Activated CD8-positive, alpha-beta memory T cell treated with anti-CD3 and anti-CD28 coated beads, Interleukin-2, amount 10 ng/mL, durations not matched to agents 7 days and 5 days (primary cell): ENCODE measurements at regions not wholly inside any gene's neighbourhood (a gene's known extent, or its start where the extent isn't known, plus 50 kb on each side); places are given as distances from the start of the nearest gene placed in this dataset.

Experiments used
- ATAC-seq: fragments of 150-1000 bp; cut with Tn5 transposase; one replicate; pipeline ENCODE4 v1.10.0; 2021; ENCODE audit warnings: moderate library complexity
- CTCF ChIA-PET: fragments of 350-600 bp; sonication (Branson Sonifier 250); formaldehyde crosslinking; loops from one replicate; lab custom pipeline; 2021; ENCODE audit warnings: antibody characterized with exemption; lab: Charles Lee
- DNase-seq: peaks from one replicate; pipeline ENCODE4 v3.0.0-alpha.2; 2020
- H3K27ac Mint-ChIP-seq: one replicate; pipeline ENCODE4 v1.8.0; 2021; ENCODE audit warnings: mild to moderate bottlenecking, mixed read lengths
- H3K27me3 Mint-ChIP-seq: one replicate; pipeline ENCODE4 v1.8.0; 2021; ENCODE audit warnings: mixed read lengths
- H3K36me3 Mint-ChIP-seq: one replicate; pipeline ENCODE4 v1.8.0; 2021; ENCODE audit warnings: mild to moderate bottlenecking, mixed read lengths
- H3K4me1 Mint-ChIP-seq: one replicate; pipeline ENCODE4 v1.8.0; 2021; ENCODE audit warnings: mixed read lengths
- H3K4me3 Mint-ChIP-seq: one replicate; pipeline ENCODE4 v1.8.0; 2021; ENCODE audit warnings: mild to moderate bottlenecking, moderate library complexity, mixed read lengths
- H3K9me3 Mint-ChIP-seq: one replicate; pipeline ENCODE4 v1.8.0; 2022; ENCODE audit warnings: low read depth, mixed read lengths

DNA sequence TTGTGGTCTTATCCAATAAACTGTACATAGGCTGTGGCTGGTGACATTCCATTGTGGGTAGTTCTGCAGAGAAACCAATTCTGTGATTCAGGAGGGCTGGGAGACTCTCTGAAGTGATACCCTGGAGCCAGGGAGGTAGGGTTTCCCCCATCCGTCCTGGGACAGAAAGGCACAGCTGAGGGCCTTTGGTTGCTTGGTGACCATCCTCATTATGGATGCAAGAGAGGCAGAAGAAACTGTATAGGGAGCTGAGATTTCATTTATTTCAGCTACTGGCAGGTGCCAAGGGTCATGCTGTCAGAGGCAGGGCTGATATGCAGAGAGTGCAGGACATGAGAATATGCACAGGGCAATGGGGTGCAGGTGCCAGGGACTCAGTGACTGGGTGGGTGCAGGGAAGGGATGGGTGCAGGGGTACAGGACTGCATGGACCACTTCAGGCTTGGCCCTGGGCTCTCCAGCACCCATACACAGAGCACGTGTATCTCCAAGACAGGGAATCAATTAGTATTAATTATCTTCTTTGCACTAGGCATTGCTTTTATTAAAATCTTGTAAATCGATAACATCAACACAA, 236.5 kb downstream of the ICE1 start:
- no peak overlapping the region for H3K27ac Mint-ChIP-seq
- H3K4me1 Mint-ChIP-seq, result peaks cover 2% of the 10 kb centered on the region
- CTCF ChIA-PET, result no interaction called here
- peaks cover 11% of the 10 kb centered on the region for H3K27me3 Mint-ChIP-seq
- no peak for ATAC-seq
- no peaks in the 10 kb centered on the region for H3K9me3 Mint-ChIP-seq
- H3K36me3 Mint-ChIP-seq, result no peaks in the 10 kb centered on the region
- H3K4me3 Mint-ChIP-seq, result no peak overlapping the region
- DNase-seq, result no peak

DNA sequence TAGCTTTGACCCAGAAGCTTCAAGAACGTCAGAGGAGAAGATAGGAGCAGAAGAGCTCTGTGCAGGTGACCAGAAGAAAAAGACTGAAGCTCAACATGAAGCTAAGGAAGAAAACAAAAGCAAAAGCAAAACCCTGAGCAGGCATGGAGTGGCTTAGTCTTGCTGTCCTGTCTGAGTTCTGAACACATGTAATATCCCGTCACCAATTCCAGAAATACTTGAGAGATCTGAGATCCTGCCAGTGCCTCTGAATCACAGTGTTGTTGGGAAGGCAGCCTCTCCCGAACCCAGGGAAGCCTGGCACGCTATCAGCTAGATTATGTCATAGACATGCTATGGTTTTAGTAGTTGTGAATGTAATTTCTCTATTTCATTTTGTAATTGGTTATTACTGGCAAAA, 235.7 kb downstream of the ICE1 start:
- peaks cover 2% of the 10 kb centered on the region for H3K4me1 Mint-ChIP-seq
- no peaks in the 10 kb centered on the region for H3K9me3 Mint-ChIP-seq
- H3K27me3 Mint-ChIP-seq, result peaks cover 8% of the 10 kb centered on the region
- H3K36me3 Mint-ChIP-seq, result no peaks in the 10 kb centered on the region
- no peak for DNase-seq
- H3K27ac Mint-ChIP-seq, result no peak overlapping the region
- no peak for ATAC-seq
- H3K4me3 Mint-ChIP-seq, result no peak overlapping the region
- CTCF ChIA-PET, result no interaction called here

DNA sequence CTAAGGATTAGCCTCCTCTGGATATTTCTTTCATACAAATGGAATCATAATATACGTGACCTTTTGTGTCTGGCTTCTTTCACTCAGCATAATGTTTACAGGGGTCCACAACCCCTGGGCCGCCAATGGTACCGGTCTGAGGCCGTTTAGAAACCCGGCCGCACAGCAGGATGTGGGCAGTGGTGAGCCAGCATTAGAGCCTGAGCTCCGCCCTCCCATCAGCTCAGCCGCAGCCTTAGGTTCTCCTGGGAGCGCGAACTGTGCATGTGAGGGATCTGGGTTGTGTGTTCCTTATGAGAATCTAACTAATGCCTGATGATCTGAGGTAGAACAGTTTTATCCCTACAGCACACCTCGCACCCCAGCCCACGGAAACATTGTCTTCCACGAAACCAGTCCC, 229.7 kb downstream of the ICE1 start:
- CTCF ChIA-PET, result no interaction called here
- no peak overlapping the region for H3K4me3 Mint-ChIP-seq
- no peaks in the 10 kb centered on the region for H3K36me3 Mint-ChIP-seq
- H3K9me3 Mint-ChIP-seq, result peaks cover 2% of the 10 kb centered on the region
- DNase-seq (no peak), ATAC-seq (no peak)
- peaks cover 2% of the 10 kb centered on the region for H3K27me3 Mint-ChIP-seq
- no peaks in the 10 kb centered on the region for H3K4me1 Mint-ChIP-seq
- H3K27ac Mint-ChIP-seq, result no peak overlapping the region

DNA sequence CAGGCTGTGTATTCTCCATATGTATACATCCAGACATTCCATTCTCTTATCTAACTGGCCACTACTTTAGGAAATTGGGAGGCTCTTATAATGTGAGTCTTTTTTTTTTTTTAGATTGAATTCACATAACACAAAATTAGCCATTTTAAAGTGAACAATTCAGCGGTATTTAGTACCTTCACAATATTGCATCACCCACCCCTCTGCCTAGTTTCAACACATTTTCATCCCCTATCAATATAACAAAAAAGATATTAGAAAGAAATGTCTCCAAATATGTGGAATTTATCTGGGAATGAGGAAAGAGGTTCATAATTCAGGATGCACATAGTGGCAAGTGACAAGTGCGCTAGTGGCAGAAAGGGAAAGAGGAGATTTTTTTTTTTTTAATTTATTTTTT, 228.5 kb downstream of the ICE1 start:
- H3K4me1 Mint-ChIP-seq, result no peaks in the 10 kb centered on the region
- CTCF ChIA-PET, result no interaction called here
- no peak overlapping the region for H3K4me3 Mint-ChIP-seq
- peaks cover 2% of the 10 kb centered on the region for H3K27me3 Mint-ChIP-seq
- no peak overlapping the region for H3K27ac Mint-ChIP-seq
- H3K36me3 Mint-ChIP-seq, result no peaks in the 10 kb centered on the region
- peaks cover 2% of the 10 kb centered on the region for H3K9me3 Mint-ChIP-seq
- ATAC-seq (no peak), DNase-seq (no peak)

DNA sequence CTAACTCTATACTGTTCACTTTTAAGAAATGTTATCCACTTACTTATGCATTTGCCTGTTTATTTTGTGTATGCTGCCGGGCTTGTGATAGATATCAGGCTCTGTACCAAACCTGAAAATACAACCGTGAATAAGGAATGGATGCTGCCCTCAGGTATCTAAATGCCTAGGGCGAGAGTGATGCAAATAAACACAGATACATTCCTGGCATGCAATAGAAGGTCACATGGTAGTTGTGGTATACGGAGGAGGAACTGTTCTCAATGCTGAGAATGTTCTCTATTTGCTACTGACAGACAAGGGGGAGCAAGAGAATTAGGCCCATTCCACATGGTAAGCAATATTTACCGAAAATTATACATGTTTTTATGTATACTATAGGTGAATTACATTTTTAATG, 227.8 kb downstream of the ICE1 start:
- Mint-ChIP-seq H3K36me3 (no peaks in the 10 kb centered on the region), H3K27me3 (peaks cover 2% of the 10 kb centered on the region), H3K4me1 (no peaks in the 10 kb centered on the region), H3K9me3 (peaks cover 2% of the 10 kb centered on the region), H3K27ac (no peak overlapping the region), H3K4me3 (no peak overlapping the region)
- DNase-seq (no peak), ATAC-seq (no peak)
- CTCF ChIA-PET, result no interaction called here

DNA sequence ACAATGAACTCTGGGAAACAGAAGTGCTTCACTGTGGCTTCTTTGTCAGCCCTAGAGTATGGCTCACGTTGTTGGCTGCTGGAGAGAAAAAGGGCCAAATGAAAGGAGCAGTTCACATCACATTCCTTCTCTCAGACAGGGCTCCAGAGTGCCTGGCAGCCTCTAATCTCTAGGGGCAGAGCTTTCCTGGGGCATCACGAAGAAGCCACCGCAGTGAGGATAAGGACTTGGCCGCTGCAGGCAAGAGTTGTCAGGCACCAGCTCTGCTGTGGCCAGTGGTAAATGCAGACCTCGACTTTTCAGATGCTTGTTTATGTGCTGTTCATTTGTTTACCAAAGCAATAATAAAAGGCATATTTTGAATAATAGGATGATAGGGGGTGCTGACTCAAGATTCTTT, 227.2 kb downstream of the ICE1 start:
- Mint-ChIP-seq H3K4me1 (no peaks in the 10 kb centered on the region), H3K36me3 (no peaks in the 10 kb centered on the region), H3K4me3 (no peak overlapping the region), H3K27ac (no peak overlapping the region), H3K27me3 (peaks cover 2% of the 10 kb centered on the region), H3K9me3 (peaks cover 2% of the 10 kb centered on the region)
- DNase-seq (no peak), ATAC-seq (no peak)
- CTCF ChIA-PET, result no interaction called here

DNA sequence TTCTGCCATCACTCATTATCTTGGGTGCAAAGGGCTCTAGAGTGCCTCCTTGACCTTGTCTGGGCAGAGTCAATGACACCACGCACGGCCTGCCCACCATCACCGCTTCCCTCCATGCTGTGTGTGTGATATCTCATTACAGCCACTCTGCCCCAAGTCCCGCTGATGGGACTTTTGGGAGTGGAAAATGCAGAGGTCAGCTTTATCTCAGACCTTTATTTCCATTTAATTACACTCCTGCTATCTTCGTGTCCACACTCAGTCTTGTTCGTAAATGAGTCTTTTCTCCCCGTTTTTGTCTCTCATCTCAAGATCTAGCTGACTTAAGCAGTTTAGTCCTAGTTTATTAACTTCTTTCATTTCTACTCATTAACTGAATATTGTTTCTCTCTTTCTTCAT, 226.2 kb downstream of the ICE1 start:
- H3K9me3 Mint-ChIP-seq, result peaks cover 2% of the 10 kb centered on the region
- CTCF ChIA-PET, result no interaction called here
- ATAC-seq, result no peak
- H3K4me3 Mint-ChIP-seq, result no peak overlapping the region
- H3K36me3 Mint-ChIP-seq, result no peaks in the 10 kb centered on the region
- no peak for DNase-seq
- H3K27me3 Mint-ChIP-seq, result peaks cover 2% of the 10 kb centered on the region
- H3K4me1 Mint-ChIP-seq, result no peaks in the 10 kb centered on the region
- no peak overlapping the region for H3K27ac Mint-ChIP-seq

DNA sequence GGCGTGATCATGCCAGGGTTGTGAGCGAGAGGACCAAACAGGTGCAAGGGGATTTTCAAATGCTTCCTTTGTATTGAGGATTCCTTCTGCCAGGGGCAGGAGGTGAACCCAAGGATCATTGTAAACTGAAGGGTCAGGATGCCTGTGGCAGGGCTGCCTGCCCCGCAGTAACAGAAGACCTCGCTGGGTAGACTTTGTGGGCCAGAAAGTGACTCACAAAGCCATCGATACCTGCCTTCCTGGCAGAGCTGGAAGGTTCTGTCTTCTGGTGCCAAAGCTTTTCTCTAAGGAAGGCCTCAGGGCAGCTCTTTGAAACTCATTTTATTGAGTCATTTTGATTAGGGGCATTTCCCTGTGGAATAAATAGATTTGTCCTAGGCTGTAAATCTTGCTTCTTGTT, 223.4 kb downstream of the ICE1 start:
- ATAC-seq (no peak), DNase-seq (no peak)
- CTCF ChIA-PET, result no interaction called here
- Mint-ChIP-seq H3K4me3 (no peak overlapping the region), H3K36me3 (no peaks in the 10 kb centered on the region), H3K4me1 (no peaks in the 10 kb centered on the region), H3K27me3 (peaks cover 2% of the 10 kb centered on the region), H3K9me3 (no peaks in the 10 kb centered on the region), H3K27ac (no peak overlapping the region)

DNA sequence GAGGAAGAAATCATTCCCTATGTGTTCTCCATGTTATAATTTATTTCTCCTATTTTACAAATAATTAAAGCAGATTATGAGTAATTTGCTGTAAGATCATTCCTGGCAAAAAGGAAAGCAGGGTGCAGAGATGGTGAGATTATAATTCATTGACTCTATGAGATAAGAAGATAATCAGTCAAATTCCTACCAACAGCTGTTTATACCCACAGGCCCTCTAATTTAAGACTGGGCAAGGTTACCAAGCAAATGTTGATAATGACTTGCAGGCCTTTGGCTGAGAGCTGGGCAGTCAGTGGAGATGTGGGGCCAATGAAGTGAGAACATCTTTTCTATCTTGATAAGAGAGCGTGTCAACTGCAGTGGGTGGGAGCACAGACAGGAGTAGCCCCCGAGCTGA, 222.7 kb downstream of the ICE1 start:
- Mint-ChIP-seq H3K4me1 (no peaks in the 10 kb centered on the region), H3K27me3 (peaks cover under 1% of the 10 kb centered on the region), H3K36me3 (no peaks in the 10 kb centered on the region), H3K9me3 (no peaks in the 10 kb centered on the region), H3K4me3 (no peak overlapping the region), H3K27ac (no peak overlapping the region)
- no peak for ATAC-seq
- DNase-seq, result no peak
- CTCF ChIA-PET, result no interaction called here

DNA sequence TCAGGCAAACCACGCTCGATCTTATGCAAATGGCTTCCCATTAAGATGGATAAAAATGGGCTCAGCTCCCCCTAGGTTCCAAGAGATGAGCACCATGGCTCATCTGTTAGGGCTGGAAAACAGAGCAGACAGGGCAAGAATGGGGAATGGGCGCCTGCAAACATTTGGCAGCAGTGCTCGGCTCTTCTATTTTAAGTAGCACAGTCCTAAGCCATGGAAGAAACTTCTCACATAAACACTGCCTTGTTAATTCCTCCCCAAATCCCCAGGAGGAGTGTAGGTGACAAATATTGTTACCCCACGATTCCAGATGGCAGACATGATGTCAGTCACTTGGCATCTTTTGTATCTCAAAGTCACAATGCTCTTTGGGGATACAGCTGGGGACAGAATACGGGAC, 221.8 kb downstream of the ICE1 start:
- Mint-ChIP-seq H3K27me3 (no peaks in the 10 kb centered on the region), H3K9me3 (no peaks in the 10 kb centered on the region), H3K27ac (no peak overlapping the region), H3K4me3 (no peak overlapping the region), H3K4me1 (no peaks in the 10 kb centered on the region), H3K36me3 (no peaks in the 10 kb centered on the region)
- CTCF ChIA-PET, result no interaction called here
- ATAC-seq (no peak), DNase-seq (no peak)

DNA sequence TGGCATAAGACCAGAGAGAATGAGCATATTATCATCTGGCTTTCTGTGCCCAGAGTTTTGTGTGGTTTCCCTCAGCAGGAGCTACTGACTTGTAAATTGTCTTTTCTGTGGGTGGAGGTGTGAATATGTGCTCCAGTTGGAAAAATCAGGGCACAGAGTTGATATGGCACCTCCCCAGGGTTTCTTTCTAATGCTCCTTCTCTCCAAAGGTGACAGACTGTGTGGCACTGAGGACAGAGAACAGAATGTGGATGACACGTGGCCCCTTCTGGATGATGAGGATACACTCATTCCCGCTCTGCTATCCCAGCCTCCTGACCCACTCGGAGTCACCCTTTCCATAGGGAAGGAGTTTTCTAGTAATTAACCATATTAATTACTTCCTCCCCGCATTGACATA, 221.0 kb downstream of the ICE1 start:
- no peaks in the 10 kb centered on the region for H3K36me3 Mint-ChIP-seq
- no peak overlapping the region for H3K27ac Mint-ChIP-seq
- no peaks in the 10 kb centered on the region for H3K4me1 Mint-ChIP-seq

DNA sequence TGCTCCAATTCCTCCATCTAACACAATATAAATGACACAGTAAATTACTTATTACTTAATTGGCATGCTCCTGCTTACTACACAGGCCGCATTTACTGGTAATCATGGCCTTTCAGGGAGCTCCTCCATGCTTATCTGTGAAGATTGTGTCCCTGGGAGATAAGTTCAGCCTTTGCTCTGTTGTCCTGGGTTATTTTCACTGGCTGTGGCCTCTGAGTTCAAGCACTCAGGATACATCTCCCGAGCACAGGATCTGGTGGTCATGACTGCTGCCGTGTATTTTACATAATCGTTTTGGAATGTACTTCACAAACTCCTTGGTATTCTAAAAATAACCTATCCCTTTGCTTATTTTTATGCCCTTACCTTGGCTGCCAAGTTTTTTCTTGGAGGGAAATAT, 215.7 kb downstream of the ICE1 start:
- DNase-seq (no peak), ATAC-seq (no peak)
- no peaks in the 10 kb centered on the region for H3K4me1 Mint-ChIP-seq
- peaks cover 5% of the 10 kb centered on the region for H3K27me3 Mint-ChIP-seq
- CTCF ChIA-PET, result no interaction called here
- H3K9me3 Mint-ChIP-seq, result no peaks in the 10 kb centered on the region
- no peaks in the 10 kb centered on the region for H3K36me3 Mint-ChIP-seq
- no peak overlapping the region for H3K4me3 Mint-ChIP-seq
- H3K27ac Mint-ChIP-seq, result no peak overlapping the region

More for the DNA sequence above, 221.0 kb downstream of the ICE1 start:
- DNase-seq (no peak), ATAC-seq (no peak)
- H3K4me3 Mint-ChIP-seq, result no peak overlapping the region
- CTCF ChIA-PET, result no interaction called here
- H3K9me3 Mint-ChIP-seq, result no peaks in the 10 kb centered on the region
- H3K27me3 Mint-ChIP-seq, result no peaks in the 10 kb centered on the region

DNA sequence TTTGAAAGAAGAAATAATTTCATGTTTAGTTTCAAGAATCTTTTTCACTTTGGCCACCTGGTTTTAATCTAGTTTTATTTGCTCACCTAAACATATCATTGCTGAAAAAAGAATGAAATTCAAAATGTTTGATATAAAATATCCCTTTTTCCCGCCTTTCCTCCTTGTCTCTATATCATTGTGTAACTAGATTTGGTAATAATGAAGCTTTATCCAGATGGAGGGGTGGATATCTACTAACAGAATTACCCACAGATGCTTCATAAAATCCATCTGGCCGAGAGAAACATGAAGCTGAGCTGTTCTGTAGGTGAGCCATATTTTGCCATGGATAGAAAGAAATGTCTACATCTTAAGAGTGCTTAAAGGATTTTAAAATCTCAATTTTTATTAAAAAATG, 214.7 kb downstream of the ICE1 start:
- DNase-seq, result no peak
- no peak for ATAC-seq

DNA sequence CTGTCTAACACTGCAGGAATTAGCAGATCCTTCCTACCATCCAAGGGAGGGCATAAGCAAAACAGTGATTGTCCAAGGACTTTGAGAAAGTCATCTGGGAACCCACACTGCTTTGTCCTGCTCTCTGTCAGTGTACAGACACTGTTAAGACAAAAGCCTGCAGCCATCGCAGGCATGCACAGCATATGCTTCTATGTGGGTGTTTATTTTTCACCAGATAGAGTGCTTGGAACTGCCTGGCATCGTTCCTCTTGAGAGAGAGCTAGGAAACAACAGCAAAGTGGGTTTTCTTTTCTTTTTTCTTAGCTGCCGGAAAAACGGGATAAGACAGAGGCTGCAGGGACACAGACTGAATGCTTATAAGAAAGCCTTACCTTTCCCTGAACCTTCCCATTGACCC, 212.3 kb downstream of the ICE1 start:
- ATAC-seq (no peak), DNase-seq (no peak)
- Mint-ChIP-seq H3K4me1 (no peaks in the 10 kb centered on the region), H3K9me3 (no peaks in the 10 kb centered on the region), H3K4me3 (no peak overlapping the region), H3K36me3 (no peaks in the 10 kb centered on the region), H3K27me3 (peaks cover 5% of the 10 kb centered on the region), H3K27ac (no peak overlapping the region)
- CTCF ChIA-PET, result no interaction called here

More for the DNA sequence above, 214.7 kb downstream of the ICE1 start:
- Mint-ChIP-seq H3K4me3 (no peak overlapping the region), H3K36me3 (no peaks in the 10 kb centered on the region), H3K9me3 (no peaks in the 10 kb centered on the region), H3K4me1 (no peaks in the 10 kb centered on the region), H3K27me3 (peaks cover 5% of the 10 kb centered on the region), H3K27ac (no peak overlapping the region)
- CTCF ChIA-PET, result no interaction called here

DNA sequence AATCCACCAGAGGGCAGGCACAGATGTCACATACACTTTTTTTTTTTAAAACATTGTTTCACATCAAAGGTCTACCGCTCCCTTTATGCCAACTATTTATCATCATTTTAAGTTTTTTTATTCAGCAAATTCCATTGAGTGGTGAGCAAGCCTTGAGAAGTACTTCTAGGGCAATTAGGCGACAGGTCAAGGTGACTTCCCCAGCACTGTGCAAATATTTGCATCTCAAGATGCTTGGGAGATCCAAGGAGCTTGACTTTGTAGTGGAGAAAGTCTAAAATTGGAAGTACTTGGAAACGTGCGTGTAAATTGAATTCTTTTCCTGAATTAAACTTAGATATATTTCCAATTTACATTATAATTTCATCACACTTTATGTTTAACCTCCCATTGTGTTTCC, 211.1 kb downstream of the ICE1 start:
- Mint-ChIP-seq H3K4me3 (no peak overlapping the region), H3K4me1 (no peaks in the 10 kb centered on the region), H3K36me3 (no peaks in the 10 kb centered on the region), H3K9me3 (no peaks in the 10 kb centered on the region), H3K27ac (no peak overlapping the region), H3K27me3 (peaks cover 5% of the 10 kb centered on the region)
- ATAC-seq (no peak), DNase-seq (no peak)
- CTCF ChIA-PET, result no interaction called here
